Activated T-cell treated with anti-CD3 and anti-CD28 coated beads for 1 hour (primary cell): ENCODE measurements at regions not wholly inside any gene's neighbourhood (a gene's known extent, or its start where the extent isn't known, plus 50 kb on each side); places are given as distances from the start of the nearest gene placed in this dataset.

Experiments
- DNase-seq: peaks from one replicate; pipeline ENCODE4 v3.0.0-alpha.2; 2020; ENCODE audit warnings: low read depth

DNA sequence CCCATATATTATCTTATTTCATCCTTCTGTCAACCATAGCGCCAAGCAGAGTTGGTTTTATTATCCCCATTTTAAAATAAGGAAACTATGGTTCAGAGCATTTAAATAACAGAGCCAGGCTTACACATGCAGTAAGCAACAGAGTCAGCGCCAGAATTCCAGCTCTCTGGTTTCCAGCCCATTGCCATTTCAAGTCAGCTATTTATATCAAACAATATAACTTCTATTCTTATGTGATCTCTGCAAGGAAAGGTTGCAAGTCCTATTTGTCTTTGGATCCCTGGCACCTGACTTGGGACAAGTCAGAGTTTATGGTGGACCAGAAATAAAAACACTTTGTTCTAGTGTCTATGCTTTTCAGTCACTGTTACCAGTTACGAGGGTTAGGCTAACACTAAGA, 174.1 kb upstream of the EEA1 start:
- no peak for DNase-seq

DNA sequence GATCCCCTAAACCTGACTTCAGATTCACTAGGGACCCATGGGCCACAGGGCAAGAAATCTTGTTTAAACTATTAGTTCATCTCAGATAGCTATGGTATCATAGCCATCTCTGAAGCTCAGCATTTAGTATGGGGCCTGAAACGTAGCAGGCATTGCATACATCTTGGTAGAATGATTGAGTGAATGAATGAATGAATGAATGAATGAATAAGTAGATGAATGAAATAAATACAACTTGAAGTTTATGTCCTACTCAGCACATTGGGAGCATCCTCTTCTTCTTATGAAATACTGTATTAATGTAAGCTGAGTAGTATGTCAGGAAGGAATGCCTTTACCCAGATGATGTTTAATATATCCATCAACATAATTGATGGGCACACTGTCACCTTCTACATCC, 175.4 kb upstream of the EEA1 start:
- no peak for DNase-seq

GRCh38 chr12:93106910-93107309, 177.8 kb upstream of the EEA1 start:
- no peak for DNase-seq

- no peak for DNase-seq
These were observed 178.6 kb upstream of the EEA1 start for GRCh38 chr12:93107514-93108312.

- no peak for DNase-seq
These were observed 179.9 kb upstream of the EEA1 start for GRCh38 chr12:93108985-93109384.

DNA sequence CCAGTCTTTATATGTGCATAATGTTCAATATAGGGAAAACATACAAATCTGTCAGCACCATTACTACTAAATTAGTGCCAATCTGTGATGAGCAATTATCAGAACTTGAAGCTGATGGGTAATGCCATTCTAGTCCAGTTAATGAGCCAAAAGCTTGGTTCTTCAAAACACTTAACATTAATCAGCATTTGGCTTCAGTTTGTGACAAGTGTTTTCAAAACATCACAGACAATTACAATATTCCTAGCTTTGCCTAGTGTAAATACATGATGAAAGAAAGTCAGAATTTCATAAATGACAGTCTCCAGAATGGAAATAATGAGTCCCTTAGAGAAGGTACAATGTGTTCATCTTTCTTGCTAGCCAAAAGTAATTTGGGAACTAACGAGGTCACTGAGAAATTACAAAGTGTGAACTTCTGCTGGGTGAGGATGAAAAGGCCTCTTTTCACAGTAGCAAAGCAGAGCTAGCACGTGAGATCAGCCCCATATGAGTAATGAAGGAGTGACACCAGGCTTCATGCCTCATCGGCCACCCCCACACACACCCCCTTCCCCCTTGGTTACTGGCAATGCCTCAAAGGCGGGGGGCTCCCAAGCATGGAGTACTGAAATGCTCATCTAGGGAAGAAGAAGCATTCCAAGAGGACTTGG, 180.6 kb upstream of the EEA1 start:
- no peak for DNase-seq

GRCh38 chr12:93111773-93112172, 182.7 kb upstream of the EEA1 start:
- no peak for DNase-seq

GRCh38 chr12:93113317-93114006, 184.4 kb upstream of the EEA1 start:
- DNase-seq, result no peak

DNA sequence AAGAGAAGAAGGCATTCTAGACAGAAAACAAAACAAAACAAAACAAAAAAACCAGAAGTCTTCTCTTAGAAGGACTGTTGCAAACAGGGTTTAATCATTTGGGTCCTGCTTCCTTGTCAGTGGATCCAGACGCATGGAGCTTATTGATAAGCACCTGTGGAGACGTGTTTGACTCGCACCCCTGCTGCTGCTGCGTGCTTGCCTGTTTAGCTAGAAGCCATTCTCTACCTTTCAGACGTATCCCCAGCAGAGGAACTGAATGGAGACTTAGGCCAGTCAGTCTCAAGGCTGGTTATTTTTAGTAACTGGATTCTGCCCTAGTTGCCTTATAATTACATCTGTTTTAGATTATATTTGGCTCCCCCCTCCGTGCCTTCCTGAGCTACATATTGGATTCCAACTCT, 186.1 kb upstream of the EEA1 start:
- DNase-seq, result no peak

DNA sequence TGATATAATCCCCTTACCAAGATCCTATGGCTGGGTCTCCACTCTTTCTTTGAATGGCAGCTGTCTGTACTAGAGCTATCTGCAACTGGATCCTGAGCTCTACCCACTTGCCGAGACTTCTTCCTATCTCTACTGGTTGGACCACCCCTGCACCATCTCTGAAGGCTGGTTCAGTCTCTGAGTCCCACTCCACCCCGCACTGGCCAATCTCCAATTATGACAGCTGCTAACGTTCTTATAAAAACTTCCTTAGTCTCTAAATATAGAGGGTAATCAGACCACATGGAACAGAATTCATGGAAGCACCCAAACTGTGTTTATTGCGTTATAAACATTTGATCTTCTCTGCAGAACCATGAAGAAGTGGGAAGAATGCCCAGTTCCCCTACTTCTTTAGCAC, 186.6 kb upstream of the EEA1 start:
- no peak for DNase-seq

- no peak for DNase-seq
These were observed 187.5 kb upstream of the EEA1 start for GRCh38 chr12:93116632-93117031.

DNA sequence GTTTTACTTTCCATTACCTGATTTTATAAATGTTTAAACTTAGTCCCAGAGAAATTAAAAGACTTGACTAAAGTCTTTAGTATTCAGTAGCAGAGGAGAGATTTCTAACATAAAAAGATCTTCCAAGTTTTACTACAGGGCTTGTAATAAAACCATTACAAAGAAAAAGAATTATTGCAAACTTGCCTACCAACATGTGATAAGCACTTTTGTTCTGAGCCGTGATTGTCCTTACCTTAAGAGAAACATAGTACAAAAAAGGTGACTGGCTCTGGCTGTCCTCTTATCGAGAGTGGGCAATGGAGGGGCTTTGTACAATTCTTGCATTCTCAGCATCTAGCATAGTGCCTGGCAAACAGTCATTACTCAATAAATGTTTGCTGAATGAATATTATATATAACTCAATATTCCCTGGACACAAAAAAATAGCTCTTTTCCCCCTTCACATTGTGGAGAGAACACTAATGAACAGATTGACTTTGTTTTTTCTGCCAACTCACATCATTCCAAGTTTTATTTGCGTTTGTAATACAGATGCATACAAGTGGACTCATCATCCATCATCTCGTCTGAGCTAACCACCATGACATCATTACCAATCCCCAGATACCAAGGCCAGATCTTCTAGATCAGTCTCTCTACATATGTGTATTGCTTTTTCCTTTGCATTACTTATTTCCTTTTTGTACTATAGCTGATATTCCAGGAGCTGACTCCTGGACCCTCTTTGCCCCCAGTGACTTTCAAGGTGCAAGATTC, 192.8 kb upstream of the EEA1 start:
- no peak for DNase-seq

DNA sequence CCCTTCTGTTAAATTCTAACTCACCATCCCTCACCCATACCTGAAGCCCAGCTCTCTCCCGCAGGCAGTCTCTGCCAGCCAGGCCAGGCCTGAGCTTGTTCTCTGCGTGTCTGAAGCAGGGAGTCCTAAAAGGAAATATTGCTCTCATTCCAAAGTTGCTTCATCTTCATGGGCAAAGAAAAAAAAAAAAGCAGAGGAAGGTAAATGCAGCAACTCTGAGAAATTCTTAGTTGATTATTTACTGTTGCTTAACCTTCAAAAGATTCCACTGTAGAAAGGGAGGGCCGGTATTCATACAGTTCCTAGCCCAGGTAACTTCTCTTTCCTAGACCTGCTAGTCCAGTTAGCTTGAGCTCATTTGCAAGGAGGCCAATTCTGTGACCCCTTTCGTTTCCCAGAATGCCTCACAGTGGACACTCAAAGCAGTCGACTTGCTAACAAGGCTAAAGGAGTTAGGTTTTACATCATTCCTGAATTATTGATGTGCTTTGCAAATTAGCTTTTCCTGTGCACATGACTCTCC, 193.5 kb upstream of the EEA1 start:
- no peak for DNase-seq

- no peak for DNase-seq
These were observed 196.0 kb upstream of the EEA1 start for GRCh38 chr12:93125126-93125525.

DNA sequence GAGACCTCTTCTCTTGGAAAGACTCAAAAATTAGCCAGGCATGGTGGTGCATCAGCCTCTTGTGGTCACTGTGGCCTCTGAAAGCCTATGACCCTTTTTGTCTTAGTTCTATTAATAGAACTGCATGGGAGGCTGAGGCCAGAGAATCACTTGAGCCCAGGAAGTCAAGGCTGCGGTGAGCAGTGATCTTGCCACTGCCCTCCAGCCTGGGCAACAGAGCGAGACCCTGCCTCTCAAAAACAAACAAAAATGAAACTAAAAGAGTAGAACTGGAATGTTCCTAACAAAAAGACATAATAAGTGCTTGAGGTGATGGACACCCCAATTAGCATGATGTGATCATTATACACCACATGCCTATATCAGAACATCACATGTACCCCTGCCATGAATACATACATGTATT, 197.0 kb upstream of the EEA1 start:
- no peak for DNase-seq

DNA sequence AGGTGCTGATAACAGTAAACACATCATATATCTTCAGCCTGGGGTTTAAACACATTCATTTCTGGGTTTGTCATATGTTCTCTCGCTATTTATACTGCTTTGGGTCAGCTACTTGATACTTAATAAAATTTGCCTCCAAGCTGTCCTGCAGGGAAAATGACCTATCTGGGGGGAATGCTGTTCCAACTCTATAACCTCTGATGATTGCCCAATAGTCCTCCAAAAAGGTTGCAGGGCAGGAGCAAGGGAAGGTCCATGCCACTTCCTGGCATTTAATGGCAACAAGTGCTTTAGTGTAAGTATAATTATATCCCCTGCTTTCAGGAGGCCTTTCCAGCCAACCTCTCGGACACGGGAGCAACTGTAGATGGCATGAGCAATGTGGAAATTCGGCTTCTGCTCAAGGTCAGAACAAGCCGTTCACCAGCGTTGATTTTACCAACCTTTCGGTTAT, 198.0 kb upstream of the EEA1 start:
- DNase-seq, result no peak

DNA sequence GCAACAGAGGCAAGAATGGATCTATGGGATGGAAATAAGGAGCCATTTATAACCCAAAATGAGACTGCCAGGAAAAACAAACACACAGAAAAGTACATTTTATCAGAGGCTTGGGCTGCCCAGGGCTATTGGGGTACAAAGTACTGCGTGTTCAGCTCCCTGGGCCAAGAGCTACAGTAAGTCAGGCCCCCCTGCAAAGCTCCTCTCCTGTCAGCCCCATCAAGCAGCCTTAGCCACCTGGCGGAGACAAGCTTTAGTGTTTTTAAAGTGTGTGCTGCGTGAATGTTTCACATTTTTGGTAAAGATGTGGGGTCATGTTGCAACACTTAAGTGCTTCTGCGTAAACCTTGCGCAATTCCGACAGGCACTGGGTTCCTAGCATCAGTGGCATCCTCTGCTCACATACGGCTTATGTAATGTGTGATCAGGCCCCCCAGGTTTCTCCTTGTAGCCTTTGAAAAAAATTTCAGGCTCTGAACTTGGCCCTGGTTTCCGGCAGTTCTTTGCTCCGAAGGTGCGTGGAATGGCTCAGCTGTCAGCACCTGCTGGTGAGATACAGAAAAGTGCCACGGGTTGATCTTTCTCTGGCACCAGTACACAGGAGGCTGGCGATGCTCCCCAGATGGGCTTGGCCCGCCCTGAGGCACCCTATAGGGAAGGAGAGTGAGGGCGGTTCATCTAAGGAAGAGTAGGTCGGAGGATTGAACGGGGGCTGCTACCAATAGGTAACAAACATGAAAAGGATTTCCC, 198.7 kb upstream of the EEA1 start:
- no peak for DNase-seq

- DNase-seq, result no peak
These were observed 199.2 kb upstream of the EEA1 start for GRCh38 chr12:93128332-93128707.

DNA sequence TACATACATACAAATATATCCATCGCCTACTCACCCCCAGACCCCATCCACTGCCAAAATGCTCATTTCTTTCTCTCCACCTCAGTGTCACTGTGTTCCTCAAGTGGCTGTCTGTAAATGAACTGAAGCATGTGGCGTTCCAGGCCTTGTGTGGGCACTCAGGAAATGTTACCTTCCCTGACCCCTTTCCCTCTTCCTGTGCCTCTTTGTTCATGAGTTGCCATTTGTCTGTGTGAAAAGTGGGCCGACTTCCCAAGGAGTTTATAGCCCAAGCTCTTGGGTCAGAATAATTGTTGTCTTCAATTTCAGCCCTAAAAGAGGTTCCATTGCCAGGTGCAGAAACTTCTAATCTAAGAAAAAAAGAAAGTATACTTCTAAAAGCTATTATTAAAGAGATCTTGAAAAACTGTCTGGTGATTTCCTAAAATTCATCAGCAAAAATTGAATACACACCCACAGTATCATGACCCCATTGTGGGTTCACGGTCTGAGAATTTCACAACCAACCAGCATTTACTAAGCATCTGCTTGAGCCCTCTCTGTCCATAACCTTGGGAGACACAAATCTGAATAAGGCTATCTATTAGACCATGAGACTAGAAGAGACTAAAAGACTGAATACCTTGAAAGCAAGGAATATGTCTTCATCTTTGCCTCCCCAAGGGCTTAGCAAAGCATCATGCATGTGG, 201.4 kb upstream of the EEA1 start:
- no peak for DNase-seq

GRCh38 chr12:93133361-93133760, 204.3 kb upstream of the EEA1 start:
- no peak for DNase-seq
